ENCODE measurements at regions not wholly inside any gene's neighbourhood (a gene's known extent, or its start where the extent isn't known, plus 50 kb on each side); places are given as distances from the start of the nearest gene placed in this dataset.
A peak's percentile ranks its signal among the peaks of the same experiment; 100 is the strongest.

DNA sequence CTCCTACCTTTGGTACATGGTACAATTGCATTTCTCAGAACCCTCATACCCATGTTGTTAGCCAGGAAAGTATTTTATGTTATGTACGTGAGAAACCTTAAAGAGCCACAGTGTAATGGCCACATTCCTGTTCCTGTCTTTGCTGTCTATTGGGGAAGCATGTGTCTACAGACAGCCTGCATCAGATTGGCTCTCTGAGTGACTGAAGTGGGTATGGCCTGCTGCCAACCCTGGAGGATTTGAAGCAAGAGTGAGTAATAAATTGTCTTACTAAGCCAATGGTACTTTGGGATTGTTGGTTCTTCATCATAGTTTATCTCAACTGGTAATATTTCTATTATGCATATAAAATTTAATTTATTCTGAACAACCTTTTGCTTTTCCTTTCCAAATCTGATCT lies 574.1 kb downstream of the LMO7 start:
- DNase-seq (ENCODE audit: low spot score), result peak; percentile 3

DNA sequence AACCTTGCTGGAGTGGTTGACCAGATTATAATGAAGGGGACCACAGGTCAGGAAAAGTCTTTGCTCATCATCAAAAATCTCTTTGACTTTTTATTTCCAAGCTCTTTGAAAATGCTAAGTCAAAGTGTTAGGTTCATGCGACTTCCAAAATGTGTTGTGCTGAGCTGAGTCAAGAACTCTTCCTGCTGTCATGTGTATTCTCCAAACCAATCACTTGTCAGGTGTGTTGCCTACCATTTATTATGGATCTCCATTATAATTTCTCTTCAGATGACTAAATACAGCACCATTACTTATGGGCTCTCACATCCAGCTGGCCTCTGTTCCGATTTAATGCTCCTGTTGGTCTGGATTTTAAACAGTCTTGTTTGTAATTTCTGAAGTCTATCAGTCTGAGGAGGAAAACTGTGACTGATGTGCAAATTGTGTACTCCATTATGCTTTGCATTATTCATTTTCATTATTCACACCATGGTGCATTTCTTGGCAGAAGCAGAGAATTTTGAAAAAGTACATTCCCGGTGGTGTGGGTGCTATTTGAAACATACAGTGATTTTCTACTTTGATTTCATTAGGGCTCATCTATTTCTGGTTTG lies 562.5 kb downstream of the LMO7 start:
- DNase-seq (ENCODE audit: low spot score), result no peak

DNA sequence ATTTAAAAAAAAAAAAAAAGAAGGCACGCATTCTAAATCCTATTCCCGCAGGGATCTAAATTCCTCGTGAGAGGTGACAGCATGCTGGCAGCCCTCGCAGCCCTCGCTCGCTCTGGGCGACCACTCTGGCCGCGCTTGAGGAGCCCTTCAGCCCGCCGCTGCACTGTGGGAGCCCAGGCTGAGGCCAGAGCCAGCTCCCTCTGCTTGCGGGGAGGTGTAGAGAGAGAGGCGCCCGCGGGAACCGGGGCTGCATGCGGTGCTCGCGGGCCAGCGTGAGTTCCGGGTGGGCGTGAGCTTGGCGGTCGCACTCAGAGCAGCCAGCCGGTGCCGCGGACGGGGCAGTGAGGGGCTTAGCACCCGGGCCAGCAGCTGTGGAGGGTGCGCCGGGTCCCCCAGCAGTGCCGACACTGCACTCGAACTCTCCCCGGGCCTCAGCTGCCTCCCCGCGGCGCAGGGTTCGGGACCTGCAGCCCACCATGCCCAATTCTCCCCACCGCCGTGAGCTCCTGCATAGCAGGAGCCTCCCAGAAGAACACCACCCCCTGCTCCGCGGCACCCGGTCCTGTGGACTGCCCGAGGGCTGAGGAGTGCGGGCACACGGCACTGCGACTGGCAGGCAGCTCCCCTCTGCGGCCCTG lies 553.9 kb downstream of the LMO7 start:
- DNase-seq (ENCODE audit: low spot score), result no peak

DNA sequence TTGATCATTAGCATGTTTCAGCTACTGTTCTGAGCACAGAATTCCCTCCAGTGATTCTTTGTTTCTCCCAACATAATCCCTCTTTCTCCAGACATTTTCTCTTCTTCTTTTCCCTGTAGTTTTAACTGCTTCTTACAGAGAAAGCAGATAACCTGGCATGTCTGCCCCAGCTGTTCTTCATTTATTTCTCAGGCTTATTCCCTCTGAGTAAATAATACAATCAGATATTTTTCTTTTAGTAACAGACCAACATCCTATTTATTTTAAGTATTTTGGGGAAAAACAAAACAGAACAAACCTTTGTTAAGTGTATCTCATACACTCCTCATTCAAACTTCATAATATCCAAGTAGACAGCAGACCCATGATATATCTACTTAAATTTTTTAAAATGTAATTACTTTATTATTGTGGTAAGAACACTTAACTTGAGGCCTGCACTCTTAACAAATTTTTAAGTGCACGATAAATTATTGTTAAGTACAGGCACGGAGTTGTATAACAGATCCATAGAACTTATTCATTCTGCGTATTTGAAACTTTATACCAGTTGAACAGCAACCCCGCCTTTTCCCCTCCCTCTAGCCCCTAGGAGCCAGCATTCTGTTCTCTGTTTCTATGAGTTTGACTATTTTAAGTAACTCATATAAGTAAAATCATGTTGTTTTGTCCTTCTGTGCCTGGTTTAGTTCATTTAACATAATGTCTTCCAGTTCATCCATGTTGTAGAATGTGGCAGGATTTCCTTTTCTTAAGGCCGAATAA lies 540.0 kb downstream of the LMO7 start:
- no peak for DNase-seq (ENCODE audit: low spot score)

DNA sequence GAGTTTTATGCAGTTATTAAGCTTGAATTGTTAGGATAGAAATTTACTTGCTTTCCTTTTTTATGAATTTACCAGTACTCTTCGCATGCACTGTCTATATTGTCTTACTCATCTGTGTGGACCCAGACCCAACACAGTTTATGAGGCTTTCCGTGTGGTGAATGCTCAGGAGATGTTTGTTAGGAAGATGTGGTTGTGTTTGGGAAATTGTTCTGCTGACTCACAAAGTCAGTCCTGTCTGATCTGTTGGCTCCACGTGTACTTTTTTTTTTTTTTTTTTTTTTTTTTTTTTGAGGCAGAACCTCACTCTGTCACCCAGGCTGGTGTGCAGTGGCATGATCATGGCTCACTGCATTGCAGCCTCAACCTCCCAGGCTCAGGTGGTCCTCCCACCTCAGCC lies 532.5 kb downstream of the LMO7 start:
- no peak for DNase-seq (ENCODE audit: low spot score)

DNA sequence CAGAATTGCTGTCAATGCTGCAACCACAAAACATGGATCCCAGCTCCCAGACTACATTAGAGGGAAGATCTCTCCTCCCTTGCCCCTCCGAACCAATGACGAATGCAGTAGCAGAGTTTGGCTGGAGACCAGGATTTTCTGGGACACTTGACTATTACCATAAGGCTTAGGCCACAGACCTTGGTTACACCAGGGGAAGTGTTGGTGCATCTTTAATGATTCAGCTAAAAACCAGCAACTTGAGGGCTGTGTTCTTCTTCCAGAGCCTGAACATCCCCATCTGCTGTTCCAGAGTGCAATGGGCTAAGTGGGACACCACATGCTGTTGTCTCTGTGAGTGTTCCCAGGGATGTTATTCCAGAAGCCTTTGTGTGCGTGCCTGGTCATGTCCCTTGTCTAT lies 528.2 kb downstream of the LMO7 start:
- no peak for DNase-seq (ENCODE audit: low spot score)

DNA sequence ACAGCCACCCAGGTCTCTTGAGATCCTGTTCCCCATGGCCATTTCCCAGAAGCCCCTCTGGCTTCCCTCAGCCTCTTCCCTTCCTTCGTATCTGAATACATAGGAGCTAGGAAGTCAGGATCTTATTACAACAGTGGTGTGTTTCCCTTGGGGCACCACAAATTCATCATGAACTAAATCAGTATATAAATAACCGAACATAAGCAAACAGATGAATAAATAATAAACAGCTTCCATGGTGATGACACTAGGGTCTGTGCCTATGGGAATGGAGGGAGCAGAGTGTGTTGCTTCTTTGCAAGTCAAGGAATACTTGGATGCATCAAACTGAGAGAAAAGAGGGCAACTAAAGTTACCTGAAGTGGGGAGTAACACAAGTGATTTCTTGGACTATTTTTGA lies 527.6 kb downstream of the LMO7 start:
- DNase-seq (ENCODE audit: low spot score), result no peak

DNA sequence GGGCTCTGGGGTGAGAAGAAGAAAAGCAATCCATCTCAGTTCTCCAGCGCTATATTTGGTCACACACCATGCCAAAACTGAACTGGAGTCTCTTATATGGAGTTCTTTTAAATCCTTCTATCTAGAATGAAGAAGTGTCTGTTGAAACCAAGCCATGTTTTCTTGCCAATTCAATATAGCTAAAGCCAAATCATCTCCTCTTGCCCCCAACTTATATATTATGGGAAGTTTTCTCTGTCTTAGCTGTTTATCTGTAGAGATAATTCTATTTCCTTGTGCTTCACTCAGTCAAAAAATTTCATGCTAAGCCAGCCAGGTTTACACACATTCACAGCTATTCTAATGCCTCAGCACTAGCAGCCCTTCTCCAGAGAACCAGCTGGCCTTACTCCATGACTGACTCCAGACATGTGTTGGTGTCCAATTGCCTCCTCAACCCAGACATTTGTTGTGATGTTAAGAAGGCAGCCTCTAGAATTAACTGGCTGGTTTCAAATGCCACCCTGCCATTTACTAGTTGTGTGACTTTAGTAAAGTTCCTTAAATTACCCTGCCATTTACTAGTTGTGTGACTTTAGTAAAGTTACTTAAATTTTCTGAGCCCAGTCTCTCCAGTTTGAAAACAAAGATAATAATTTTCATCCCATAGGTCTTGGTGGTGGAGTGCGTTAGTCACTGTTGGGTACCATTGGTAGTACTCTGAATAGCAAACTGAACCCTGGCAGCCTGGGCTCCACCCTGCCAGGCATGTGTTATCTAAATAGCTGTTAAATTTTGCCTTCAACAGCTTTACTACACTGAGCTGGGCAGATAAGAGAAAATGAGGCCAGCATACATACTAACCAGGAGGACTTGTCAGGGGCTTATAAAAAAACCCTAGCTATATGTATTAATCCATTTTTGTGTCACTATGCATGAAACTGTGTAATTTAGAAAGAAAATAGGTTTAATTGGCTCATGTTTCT lies 525.1 kb downstream of the LMO7 start:
- no peak for DNase-seq (ENCODE audit: low spot score)

DNA sequence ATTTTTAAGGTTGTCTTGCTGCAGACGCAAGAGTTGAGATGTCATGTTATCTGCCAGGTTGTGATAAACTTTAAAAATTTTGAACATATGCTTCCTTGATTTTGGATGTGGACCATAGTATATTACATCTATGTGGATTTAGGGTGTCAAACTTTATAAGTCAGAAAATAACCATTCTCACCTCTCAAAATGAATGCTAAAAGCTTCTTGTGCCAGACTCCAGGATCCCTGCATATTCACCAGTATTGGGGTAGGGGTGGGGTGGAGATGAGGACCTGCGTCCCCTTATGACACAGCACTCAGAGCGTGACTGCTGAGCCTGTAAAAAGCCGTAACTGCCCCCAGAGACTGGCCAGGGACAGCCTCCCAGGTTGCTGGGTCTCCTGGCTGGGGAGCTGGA lies 524.4 kb downstream of the LMO7 start:
- DNase-seq (ENCODE audit: low spot score), result no peak

DNA sequence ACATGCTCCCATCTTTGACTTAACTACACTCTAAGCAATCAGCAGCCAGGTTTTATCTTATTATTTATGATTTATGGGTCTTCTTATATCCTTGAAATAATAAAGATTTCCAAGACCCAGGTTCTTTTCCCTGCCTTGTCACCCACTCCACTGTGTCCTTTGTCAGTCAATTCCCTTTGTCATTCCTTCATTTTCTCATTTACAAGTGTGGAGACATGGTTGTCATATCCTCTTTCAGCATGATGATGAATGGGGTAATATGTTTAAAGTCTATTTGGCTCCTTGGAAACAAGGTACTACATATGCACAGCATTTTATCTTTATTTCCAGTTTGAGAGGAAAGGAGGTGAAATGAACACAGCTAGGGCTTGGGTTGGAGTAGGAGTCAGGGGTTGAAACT lies 521.8 kb downstream of the LMO7 start:
- DNase-seq (ENCODE audit: low spot score), result no peak

DNA sequence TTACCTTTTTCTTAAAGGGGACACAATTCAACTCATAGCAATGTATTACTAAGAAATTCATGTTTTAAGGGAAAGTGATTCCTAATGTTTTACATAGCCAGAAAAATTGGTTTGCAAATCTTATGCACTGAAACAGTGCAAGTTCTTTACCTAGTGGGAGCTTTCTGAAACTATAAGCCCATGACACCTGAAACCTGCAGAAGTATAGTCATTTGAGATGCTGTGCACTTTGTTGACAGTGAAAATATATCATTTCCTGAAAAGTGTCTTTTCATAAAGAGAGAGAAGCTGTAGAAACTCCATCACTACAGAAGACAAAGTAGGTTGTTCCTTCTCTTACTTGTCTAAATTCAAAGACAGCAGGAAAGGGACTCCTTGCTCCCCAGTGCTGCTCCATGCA lies 517.1 kb downstream of the LMO7 start:
- DNase-seq (ENCODE audit: low spot score), result no peak

DNA sequence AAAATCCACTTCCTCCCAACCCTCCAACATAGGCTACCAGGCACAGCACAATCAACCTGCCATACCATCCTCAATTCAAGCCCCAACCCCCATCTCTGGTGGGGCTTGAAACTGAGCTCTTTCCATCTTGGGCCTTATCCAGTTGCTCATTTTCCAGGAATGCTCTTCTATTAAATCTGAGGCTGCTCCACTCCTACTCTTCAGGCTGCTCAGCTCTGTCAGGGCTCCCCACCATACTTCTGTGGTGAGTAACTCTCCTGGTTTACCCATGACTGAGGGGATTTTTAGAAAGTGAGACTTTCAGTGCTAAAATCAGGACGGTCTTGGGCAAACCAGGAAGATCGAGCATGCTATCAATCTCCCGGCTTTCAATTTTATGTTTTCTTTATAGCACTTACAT lies 512.8 kb downstream of the LMO7 start:
- DNase-seq (ENCODE audit: low spot score), result no peak

DNA sequence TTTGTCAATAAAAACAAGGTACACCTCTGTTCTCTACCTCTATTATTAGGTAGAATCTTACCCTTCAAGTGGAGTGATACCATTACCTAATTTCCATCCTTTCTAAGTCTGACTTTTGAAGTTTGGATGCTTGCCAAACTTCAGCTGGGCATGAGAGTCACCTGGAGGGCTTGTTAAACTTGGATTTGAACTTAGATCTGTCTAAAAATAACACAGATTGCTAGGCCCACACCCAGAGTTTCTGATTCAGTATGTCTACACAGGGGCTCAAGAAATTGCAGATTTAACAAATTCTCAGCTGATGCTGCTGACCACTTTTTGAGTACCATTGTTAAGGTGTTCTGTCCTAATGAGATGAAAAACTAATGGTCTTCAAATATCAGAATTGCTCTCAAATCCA lies 512.2 kb downstream of the LMO7 start:
- no peak for DNase-seq (ENCODE audit: low spot score)

DNA sequence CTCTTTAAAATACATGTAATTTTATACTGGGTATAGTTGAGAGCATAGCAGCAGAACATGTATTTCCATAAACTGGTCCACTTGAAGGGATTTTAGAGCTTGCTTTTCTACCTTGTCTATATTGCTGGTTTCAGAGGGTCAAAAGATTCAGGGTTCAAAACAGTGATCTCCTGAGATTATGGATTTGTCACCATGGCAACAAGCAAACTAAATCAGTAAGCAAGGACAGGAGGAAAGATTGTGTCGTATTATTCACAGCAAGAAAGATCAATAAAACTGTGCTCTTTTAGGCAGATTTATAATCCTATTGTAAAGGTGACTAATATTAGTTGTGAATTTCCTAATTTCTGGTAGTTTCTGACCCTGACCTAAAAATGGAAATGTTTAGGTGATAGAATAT lies 496.4 kb downstream of the LMO7 start:
- DNase-seq (ENCODE audit: low spot score), result no peak

DNA sequence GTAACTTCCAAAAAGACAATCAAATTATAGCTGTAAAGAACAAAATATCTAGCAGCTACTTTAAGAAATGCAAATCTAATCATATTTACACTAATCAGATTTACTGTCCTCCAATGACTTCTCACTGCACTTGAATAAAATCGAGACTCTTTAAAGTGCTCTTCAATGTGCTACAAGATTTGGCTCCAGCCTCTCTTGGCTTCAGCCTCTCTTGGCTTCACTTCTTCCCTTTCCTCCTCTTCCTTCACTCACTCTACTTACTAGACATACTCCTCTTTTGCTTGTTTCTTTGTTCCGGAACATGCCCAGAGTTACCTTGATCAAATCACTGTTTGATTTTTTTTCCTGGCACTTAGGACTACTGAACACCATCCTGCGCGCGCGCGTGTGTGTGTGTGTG lies 495.4 kb downstream of the LMO7 start:
- DNase-seq (ENCODE audit: low spot score), result no peak

DNA sequence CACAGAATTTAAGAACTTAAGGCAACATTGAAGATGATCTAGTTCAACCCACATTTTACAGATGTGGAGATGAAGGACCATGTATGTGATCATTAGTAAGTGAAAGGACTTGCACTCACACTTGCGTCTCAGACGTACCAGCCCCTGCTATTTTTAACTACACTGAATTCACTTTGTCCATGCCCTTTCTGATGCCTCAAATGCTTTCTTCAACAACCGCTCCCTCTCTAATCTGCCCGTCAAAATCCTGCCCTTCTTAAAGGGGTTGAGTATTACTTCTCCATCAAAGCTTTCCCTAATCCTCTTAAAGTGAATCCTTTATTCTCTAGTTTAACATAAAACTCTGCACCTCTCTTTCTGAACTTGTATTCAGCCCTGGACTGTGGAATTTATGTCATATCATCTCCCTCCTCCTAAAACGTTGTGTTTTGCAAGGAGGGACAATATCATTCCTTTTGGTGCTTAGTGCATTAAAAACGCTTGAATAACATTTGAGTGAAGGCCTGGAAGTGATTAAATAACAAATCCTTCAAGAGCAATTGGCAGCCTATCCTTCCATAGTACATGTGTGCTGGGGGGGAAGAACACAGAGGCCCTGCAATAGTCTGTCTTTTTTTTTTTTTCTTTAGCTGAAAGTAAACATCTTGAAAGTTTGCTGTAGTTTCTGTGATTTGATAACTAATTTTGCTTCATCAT lies 493.3 kb downstream of the LMO7 start:
- DNase-seq (ENCODE audit: low spot score), result no peak

DNA sequence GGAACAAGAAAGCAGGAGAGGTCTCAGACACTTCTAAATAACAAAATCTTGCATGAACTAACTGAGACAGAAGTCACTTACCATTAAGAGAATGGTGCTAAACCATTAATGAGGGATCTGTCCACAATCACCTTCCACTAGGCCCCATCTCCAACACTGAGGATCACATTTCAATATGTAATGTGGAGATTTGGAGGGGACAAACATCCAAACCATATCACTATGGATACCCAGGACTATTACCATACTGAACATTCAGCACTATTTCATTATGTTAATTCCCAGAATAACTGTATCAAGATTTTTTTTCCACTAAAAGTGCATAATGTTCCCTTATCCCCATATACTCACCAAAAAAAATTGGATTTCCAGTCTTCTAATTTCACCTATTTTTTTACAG lies 491.8 kb downstream of the LMO7 start:
- DNase-seq (ENCODE audit: low spot score), result no peak

DNA sequence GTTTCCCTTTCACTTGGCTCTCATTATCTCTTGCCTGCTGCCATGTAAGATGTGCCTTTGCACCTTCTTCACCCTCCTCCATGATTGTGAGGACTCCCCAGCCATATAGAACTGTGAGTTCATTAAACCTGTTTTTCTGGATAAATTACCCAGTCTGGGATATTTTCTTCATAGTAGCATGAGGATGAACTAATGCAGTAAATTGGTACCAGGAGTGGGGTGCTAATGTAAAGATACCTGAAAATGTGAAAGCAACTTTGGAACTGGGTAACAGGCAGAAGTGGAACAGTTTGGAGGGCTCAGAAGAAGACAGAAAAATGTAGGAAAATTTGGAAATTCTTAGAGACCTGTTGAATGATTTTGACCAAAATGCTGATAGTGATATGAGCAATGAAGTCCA lies 487.4 kb downstream of the LMO7 start:
- no peak for DNase-seq (ENCODE audit: low spot score)

DNA sequence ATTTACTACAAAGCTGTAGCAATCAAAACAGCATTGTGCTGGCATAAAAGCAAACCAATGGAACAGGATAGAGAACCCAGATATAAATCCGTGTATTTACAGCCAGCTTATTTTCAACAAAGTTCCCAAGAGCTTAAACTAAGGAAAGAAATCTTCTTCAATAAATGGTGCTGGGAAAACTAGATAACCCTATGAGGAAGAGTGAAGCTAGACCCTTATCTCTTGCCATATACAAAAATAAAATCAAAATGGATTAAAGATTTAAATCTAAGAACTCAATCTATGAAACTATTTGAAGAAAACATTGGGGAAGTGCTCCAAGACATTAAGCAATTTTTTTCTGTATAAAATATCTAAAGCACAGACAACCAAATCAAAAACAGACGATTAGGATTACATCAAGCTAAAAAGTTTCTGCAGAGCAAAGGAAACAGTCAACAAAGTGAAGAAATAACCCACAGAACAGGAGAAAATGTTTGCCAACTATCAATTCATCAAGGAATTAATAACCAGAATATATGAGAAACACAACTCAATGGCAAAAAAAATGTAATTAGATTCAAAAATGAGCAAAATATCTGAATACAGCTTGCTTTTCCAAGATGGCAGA lies 480.7 kb downstream of the LMO7 start:
- DNase-seq (ENCODE audit: low spot score), result no peak

DNA sequence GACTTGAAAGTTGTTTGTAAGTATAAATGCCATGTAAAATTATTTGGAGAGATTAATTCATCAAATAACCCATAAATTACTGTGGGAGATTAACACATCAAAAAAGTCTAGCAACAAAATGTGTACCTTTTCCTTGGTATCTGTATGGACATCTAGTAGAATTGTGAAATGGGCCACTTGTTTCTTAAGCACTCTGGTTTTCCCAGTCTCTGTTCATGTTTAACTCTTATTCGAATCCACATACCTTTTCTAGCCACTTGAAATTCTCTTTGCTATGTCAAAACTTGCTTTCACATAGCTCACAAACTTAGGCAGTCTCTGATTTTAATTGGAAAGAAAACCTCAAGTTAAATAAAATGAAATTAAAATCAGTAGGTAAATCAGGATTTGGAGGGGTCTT lies 470.6 kb downstream of the LMO7 start:
- no peak for DNase-seq (ENCODE audit: low spot score)

DNA sequence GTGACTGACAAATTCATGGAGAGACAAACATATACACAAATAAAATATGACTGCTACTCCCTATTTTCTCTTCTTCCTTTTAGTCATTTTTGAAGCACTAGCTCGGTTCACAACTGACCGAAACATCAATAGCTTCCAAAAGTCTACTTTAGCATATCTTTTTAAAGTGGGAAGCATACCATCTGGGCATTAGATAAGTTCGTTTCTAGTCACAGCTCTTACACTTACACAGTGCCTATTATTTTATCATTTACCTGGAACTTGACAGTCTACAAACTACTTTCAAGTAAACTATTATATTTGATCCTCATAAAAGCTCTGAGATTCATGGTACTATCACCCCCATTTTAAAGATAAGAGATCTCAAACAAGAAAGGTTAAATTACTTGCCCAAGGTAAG lies 458.5 kb downstream of the LMO7 start:
- no peak for DNase-seq (ENCODE audit: low spot score)

DNA sequence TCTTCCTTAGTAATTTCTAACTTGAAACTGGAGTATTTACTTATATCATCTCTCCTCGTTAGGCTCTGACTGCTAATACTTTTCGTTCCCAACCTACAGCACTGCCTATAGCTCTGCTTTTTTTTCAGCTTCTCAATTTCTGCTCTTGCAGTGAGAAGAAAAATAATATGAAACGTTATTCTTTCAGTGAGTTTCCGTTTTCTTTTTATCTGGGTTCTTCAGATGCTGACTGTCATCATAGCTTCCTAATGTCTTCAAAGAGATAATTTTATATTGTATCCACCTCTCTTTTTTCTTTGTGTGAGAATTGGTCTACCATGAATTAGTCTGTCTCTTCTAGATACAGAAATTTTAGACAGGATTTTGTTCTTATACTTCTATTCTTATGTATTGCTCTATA lies 454.9 kb downstream of the LMO7 start:
- no peak for DNase-seq (ENCODE audit: low spot score)

All from LoVo (cell line).